Kidney (tissue), 13 donors: ENCODE measurements at regions not wholly inside any gene's neighbourhood (a gene's known extent, or its start where the extent isn't known, plus 50 kb on each side); places are given as distances from the start of the nearest gene placed in this dataset.

Experiments used
- DNase-seq, 5 donors: peaks; one replicate each; pipeline ENCODE4 v3.0.0-alpha.2; 2013 to 2020
- FAIRE-seq: peaks from 2 replicates; lab custom pipeline; 2012; peaks lifted over from hg19 to GRCh38; lab: Jason Lieb, UNC
- H3K27ac ChIP-seq, 2 donors: one replicate each; pipeline ENCODE4 v1.7.0; 2013; ENCODE audit warnings: low read depth in 2 of 2, low read length in 2 of 2, inconsistent platforms in 1 of 2
- H3K27me3 ChIP-seq: one replicate; pipeline ENCODE4 v1.7.1; 2013; ENCODE audit warnings: low read length, inconsistent platforms; ENCODE audit not compliant: control insufficient read depth, insufficient read depth
- H3K36me3 ChIP-seq, 3 donors: one replicate each; pipeline versions ENCODE4 v1.7.0 to v1.7.1; 2013; ENCODE audit warnings: low read length in 3 of 3, control low read depth in 1 of 3, inconsistent platforms in 1 of 3; ENCODE audit not compliant: insufficient read depth in 3 of 3, control insufficient read depth in 2 of 3
- H3K4me1 ChIP-seq, 3 donors: one replicate each; pipeline versions ENCODE4 v1.7.0 to v1.7.1; 2013; ENCODE audit warnings: low read length in 3 of 3, inconsistent platforms in 1 of 3, low read depth in 1 of 3; ENCODE audit not compliant: control insufficient read depth in 2 of 3, insufficient read depth in 2 of 3
- H3K4me3 ChIP-seq, 3 donors: one replicate each; pipeline versions ENCODE4 v1.7.0 to v1.8.1; 2013; ENCODE audit warnings: low read length in 3 of 3, control low read depth in 1 of 3, inconsistent platforms in 1 of 3
- H3K9ac ChIP-seq, 3 donors: one replicate each; pipeline versions ENCODE4 v1.7.0 to v1.7.1; 2013; ENCODE audit warnings: low read length in 3 of 3, control low read depth in 1 of 3, inconsistent platforms in 1 of 3
- H3K9me3 ChIP-seq, 3 donors: one replicate each; pipeline versions ENCODE4 v1.7.0 to v1.7.1; 2013; ENCODE audit warnings: low read length in 3 of 3, control low read depth in 1 of 3, inconsistent platforms in 1 of 3; ENCODE audit not compliant: control insufficient read depth in 2 of 3, insufficient read depth in 1 of 3
- intact Hi-C: fragments of 100-400 bp; cut with DNase I; formaldehyde crosslinking; loops from one replicate; pipeline ENCODE4 v1.11.1; 2022
- TF ChIP-seq, protein P1 (sequence below): IDR thresholded peaks from 3 replicates; pipeline ENCODE4 v1.5.1; 2012; ENCODE audit warnings: mild to moderate bottlenecking, moderate library complexity, borderline replicate concordance; ENCODE audit not compliant: insufficient read depth; ENCODE audit errors: extremely low read depth
- donor health status: control.
- donor health status: control.
- donor health status: control.
- donor health status: control.
- donor health status: control.
- donor health status: DM: yes; HTN: yes; CAD: no.
- donor health status: Normal renal cell carcinoma (clear cell type).

- DNase-seq, result no peak
- Histone ChIP-seq H3K4me1 (no peaks in the 10 kb centered on the region), H3K36me3 (no peaks in the 10 kb centered on the region), H3K4me3 (no peak overlapping the region), H3K9ac (no peak overlapping the region), H3K27me3 (no peaks in the 10 kb centered on the region), H3K27ac (no peak overlapping the region), H3K9me3 (peaks cover 0 to 7% (median 0%) of the 10 kb centered on the region in 3 donors)
- no peak for FAIRE-seq
- intact Hi-C loops, result no loop called here
- TF ChIP-seq, protein P1, sequence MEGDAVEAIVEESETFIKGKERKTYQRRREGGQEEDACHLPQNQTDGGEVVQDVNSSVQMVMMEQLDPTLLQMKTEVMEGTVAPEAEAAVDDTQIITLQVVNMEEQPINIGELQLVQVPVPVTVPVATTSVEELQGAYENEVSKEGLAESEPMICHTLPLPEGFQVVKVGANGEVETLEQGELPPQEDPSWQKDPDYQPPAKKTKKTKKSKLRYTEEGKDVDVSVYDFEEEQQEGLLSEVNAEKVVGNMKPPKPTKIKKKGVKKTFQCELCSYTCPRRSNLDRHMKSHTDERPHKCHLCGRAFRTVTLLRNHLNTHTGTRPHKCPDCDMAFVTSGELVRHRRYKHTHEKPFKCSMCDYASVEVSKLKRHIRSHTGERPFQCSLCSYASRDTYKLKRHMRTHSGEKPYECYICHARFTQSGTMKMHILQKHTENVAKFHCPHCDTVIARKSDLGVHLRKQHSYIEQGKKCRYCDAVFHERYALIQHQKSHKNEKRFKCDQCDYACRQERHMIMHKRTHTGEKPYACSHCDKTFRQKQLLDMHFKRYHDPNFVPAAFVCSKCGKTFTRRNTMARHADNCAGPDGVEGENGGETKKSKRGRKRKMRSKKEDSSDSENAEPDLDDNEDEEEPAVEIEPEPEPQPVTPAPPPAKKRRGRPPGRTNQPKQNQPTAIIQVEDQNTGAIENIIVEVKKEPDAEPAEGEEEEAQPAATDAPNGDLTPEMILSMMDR, result no peak
Measured at GRCh38 chr2:2599441-2599840, 268.4 kb upstream of the MYT1L start.

DNA sequence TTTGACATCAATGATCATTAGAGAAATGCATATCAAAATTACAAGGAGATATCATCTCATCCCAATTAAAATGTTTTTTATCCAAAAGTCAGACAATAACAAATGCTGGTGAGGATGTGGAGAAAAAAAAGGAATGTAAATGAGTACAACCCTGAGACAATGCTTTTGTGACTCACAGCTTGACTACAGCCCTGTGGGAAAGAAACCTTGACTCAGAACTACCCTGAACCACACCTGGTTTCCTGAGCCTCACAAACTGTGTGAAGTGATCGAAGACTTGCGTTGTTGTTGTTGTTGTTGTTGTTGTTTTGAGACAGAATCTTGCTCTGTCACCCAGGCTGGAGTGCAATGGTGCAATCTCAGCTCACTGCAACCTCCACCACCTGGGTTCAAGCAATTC, 266.6 kb upstream of the MYT1L start:
- intact Hi-C loops, result no loop called here
- no peak overlapping the region for H3K27ac ChIP-seq
- DNase-seq (no peak), FAIRE-seq (no peak)
- H3K9me3 ChIP-seq, result peaks cover 0 to 7% (median 0%) of the 10 kb centered on the region in 3 donors
- H3K4me3 ChIP-seq, result no peak overlapping the region
- H3K36me3 ChIP-seq, result no peaks in the 10 kb centered on the region
- H3K4me1 ChIP-seq, result no peaks in the 10 kb centered on the region
- H3K9ac ChIP-seq, result no peak overlapping the region
- H3K27me3 ChIP-seq, result no peaks in the 10 kb centered on the region
- TF ChIP-seq, protein P1, result no peak

DNA sequence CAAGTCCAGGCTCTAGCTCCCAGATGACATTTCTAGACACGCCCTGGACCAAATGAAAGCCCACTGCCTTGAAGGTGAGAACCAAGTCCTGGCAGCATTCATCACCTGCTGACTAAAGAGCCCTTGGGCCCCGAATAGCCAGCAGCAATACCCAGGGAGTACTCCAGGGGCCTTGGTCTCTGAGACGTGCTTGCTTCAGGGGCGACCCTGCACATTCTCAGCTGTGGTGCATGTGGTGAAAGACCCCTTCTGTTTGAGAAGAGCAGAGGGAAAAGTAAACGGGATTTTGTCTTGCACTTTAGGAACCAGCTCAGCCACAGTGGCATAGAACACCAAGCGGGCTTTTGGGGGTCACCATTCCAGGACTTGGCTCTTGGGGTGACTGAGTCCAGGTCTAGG, 260.5 kb upstream of the MYT1L start:
- Histone ChIP-seq H3K36me3 (no peaks in the 10 kb centered on the region), H3K27ac (no peak overlapping the region), H3K4me3 (no peak overlapping the region), H3K27me3 (no peaks in the 10 kb centered on the region), H3K4me1 (no peaks in the 10 kb centered on the region), H3K9me3 (peaks cover 0 to 7% (median 0%) of the 10 kb centered on the region in 3 donors), H3K9ac (no peak overlapping the region)
- intact Hi-C loops, result no loop called here
- DNase-seq, result peak in 1 of 5 donors; percentile 4
- TF ChIP-seq, protein P1, result no peak
- no peak for FAIRE-seq
